Osteoblast (primary cell): ENCODE measurements at regions not wholly inside any gene's neighbourhood (a gene's known extent, or its start where the extent isn't known, plus 50 kb on each side); places are given as distances from the start of the nearest gene placed in this dataset.

Experiments used
- DNase-seq: peaks from one replicate; pipeline ENCODE4 v3.0.0; 2011; ENCODE audit warnings: low spot score, mixed read lengths; ENCODE audit not compliant: insufficient read length; ENCODE audit errors: missing footprints
- H2AFZ ChIP-seq: 2 replicates; pipeline ENCODE4 v1.6.0; 2011; ENCODE audit warnings: mild to moderate bottlenecking, low read length
- H3K27ac ChIP-seq: 2 replicates; pipeline ENCODE4 v1.5.1; 2011; ENCODE audit warnings: mild to moderate bottlenecking, low read depth, low read length, moderate library complexity
- H3K27me3 ChIP-seq: 2 replicates; pipeline ENCODE4 v1.6.0; 2012; ENCODE audit warnings: mild to moderate bottlenecking, control low read depth, inconsistent platforms, low read length, moderate library complexity; ENCODE audit not compliant: insufficient read depth
- H3K36me3 ChIP-seq: 2 replicates; pipeline ENCODE4 v1.5.1; 2011; ENCODE audit warnings: mild to moderate bottlenecking, low read length, control low read depth, moderate library complexity; ENCODE audit not compliant: insufficient read depth
- H3K4me1 ChIP-seq: 2 replicates; pipeline ENCODE4 v1.5.1; 2011; ENCODE audit warnings: mild to moderate bottlenecking, low read length, control low read depth, moderate library complexity; ENCODE audit not compliant: insufficient read depth
- H3K4me2 ChIP-seq: 2 replicates; pipeline ENCODE4 v1.6.0; 2011; ENCODE audit warnings: mild to moderate bottlenecking, low read length; ENCODE audit not compliant: insufficient read depth
- H3K4me3 ChIP-seq: fragments of 200-600 bp; sonication (generic); 3 replicates; pipeline ENCODE4 v1.5.1; 2012; ENCODE audit warnings: mild to moderate bottlenecking, low read length, inconsistent platforms; ENCODE audit not compliant: insufficient read depth
- H3K79me2 ChIP-seq: 2 replicates; pipeline ENCODE4 v1.6.0; 2012; ENCODE audit warnings: mild to moderate bottlenecking, low read length, control low read depth, inconsistent platforms; ENCODE audit not compliant: insufficient read depth
- H3K9me3 ChIP-seq: 2 replicates; pipeline ENCODE4 v1.5.1; 2011; ENCODE audit warnings: low read depth, low read length, control low read depth
- H4K20me1 ChIP-seq: 2 replicates; pipeline ENCODE4 v1.6.0; 2012; ENCODE audit warnings: mild to moderate bottlenecking, low read length, control low read depth; ENCODE audit not compliant: insufficient read depth
- CTCF ChIP-seq: IDR thresholded peaks from 2 replicates; pipeline ENCODE4 v1.5.1; 2011; ENCODE audit warnings: mild to moderate bottlenecking, low read depth, low read length, moderate library complexity; ENCODE audit errors: extremely low read depth

GRCh38 chr6:16819752-16820151 is 58.5 kb upstream of the ATXN1 start:
- Histone ChIP-seq H3K4me3 (no peak overlapping the region), H4K20me1 (no peaks in the 10 kb centered on the region), H2AFZ (no peak overlapping the region), H3K27ac (no peak overlapping the region), H3K4me1 (no peaks in the 10 kb centered on the region), H3K36me3 (no peaks in the 10 kb centered on the region), H3K4me2 (no peak overlapping the region), H3K27me3 (peaks cover 9% of the 10 kb centered on the region), H3K9me3 (no peaks in the 10 kb centered on the region), H3K79me2 (no peaks in the 10 kb centered on the region)
- DNase-seq = peak; percentile 27
- TF ChIP-seq CTCF = peak; percentile 45

GRCh38 chr6:16818992-16819626 is 57.8 kb upstream of the ATXN1 start:
- Histone ChIP-seq H4K20me1 (no peaks in the 10 kb centered on the region), H3K4me2 (no peak overlapping the region), H3K79me2 (no peaks in the 10 kb centered on the region), H3K27ac (no peak overlapping the region), H3K4me3 (no peak overlapping the region), H2AFZ (no peak overlapping the region), H3K9me3 (no peaks in the 10 kb centered on the region), H3K4me1 (no peaks in the 10 kb centered on the region), H3K27me3 (peaks cover 9% of the 10 kb centered on the region), H3K36me3 (no peaks in the 10 kb centered on the region)
- no peak for TF ChIP-seq CTCF
- no peak for DNase-seq

DNA sequence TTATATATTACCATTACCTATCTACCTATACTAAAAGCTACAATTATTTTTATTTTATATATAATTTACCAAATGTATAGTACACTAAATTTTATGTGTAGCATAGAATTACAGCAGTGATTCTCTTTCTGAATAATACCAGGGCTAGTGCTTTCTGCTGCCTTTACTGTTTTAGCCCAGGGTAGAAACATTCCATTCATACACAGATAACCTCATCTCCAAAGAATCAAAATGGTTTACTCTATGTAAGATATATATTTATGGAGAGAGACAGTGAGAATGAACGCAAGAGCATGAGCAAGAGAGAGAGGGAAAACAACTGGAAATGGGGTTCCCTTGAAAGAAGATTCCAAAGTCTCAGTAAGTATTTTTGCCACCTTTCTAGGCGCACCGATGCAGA is 56.3 kb upstream of the ATXN1 start:
- Histone ChIP-seq H3K9me3 (no peaks in the 10 kb centered on the region), H3K4me1 (no peaks in the 10 kb centered on the region), H4K20me1 (no peaks in the 10 kb centered on the region), H3K27ac (no peak overlapping the region), H3K4me3 (no peak overlapping the region), H3K36me3 (no peaks in the 10 kb centered on the region), H3K4me2 (no peak overlapping the region), H3K27me3 (peaks cover 7% of the 10 kb centered on the region), H3K79me2 (no peaks in the 10 kb centered on the region), H2AFZ (no peak overlapping the region)
- TF ChIP-seq CTCF = no peak
- no peak for DNase-seq

DNA sequence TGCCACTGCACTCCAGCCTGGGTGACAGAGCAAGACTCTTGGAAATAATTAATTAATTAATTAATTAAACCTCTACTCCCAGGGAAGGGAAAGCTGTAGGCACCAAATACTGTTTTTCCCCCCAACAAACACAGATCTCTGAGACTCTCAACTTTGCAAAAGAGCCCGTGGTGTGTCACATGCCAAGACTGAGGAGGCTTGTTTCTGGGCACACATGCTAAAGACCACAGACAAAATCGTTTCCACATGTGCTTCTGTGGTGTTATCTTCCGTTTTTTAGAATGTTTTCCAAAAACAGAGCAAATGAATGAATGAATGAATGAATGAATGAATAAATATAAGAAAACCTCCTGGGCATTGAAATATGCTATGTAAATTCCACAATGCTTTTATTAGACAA is 55.6 kb upstream of the ATXN1 start:
- no peaks in the 10 kb centered on the region for H3K4me1 ChIP-seq
- no peak for TF ChIP-seq CTCF
- H3K27me3 ChIP-seq = peaks cover 5% of the 10 kb centered on the region
- no peak overlapping the region for H2AFZ ChIP-seq
- no peak overlapping the region for H3K27ac ChIP-seq
- H4K20me1 ChIP-seq = no peaks in the 10 kb centered on the region
- H3K9me3 ChIP-seq = no peaks in the 10 kb centered on the region
- no peaks in the 10 kb centered on the region for H3K36me3 ChIP-seq
- no peak for DNase-seq
- no peak overlapping the region for H3K4me2 ChIP-seq
- H3K4me3 ChIP-seq = no peak overlapping the region
- H3K79me2 ChIP-seq = no peaks in the 10 kb centered on the region
